ENCODE measurements at regions not wholly inside any gene's neighbourhood (a gene's known extent, or its start where the extent isn't known, plus 50 kb on each side); places are given as distances from the start of the nearest gene placed in this dataset.

GRCh38 chr14:84533181-84533725, 996.7 kb upstream of the FLRT2 start:
- no peak for DNase-seq

GRCh38 chr14:84533791-84534190, 996.2 kb upstream of the FLRT2 start:
- no peak for DNase-seq

- DNase-seq: no peak
These were observed 994.5 kb upstream of the FLRT2 start for GRCh38 chr14:84535484-84535883.

DNA sequence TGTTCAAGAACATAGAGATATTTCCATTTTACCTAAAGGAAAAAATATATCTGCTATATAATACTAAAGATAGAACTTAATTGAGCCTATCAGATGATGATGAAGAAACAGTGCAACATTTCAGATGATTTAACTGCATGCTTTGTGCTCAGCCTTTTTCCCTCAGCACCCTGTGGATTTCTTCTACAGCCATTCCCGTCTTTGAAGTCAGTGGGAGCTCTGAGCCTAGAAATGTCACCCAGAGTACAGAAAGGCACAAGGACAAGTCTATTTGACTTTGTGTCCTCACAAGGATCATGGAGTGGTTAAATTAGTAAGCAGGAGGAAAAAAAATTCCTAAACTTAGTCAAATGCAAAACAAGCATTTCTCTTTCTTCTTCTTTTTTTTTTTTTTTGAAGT, 994.0 kb upstream of the FLRT2 start:
- DNase-seq: no peak

DNA sequence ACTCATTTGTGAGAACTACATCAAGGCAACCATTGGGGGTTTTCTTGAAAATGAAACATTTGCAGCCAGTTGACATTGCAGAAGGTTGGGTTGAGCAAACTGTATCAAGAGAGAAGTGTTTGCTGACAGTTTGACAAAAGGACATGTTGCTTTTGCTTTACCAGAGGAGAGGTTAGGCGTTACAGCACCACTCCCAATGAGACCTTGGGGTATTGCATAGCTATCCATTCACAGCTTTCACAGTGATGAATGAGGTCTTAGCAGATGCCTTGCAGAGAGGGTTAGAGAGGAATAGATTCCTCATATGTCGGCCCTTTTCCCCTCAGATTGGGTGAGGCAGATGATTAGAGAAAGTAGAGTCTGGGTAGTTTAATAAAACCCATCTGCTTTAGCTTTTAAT, 988.9 kb upstream of the FLRT2 start:
- no peak for DNase-seq

DNA sequence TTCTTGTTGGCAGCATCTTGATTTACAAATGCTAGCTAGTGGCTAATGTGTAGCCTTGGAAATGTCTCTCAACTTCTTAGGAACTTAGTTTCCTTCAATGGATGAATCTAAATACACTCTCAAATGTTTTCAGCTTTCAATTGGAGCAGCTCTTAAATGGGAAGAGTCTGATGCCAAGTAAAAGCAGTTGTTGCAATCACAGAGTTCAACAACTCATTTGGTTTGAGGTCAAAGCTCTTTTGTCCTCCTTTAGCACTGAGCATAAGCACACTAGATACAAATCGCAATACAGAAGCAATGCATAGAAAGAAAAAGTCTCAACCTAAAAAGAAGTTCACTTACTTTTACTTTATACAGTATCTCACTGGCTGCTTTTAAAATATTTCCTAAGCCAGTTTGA, 986.1 kb upstream of the FLRT2 start:
- no peak for DNase-seq

DNA sequence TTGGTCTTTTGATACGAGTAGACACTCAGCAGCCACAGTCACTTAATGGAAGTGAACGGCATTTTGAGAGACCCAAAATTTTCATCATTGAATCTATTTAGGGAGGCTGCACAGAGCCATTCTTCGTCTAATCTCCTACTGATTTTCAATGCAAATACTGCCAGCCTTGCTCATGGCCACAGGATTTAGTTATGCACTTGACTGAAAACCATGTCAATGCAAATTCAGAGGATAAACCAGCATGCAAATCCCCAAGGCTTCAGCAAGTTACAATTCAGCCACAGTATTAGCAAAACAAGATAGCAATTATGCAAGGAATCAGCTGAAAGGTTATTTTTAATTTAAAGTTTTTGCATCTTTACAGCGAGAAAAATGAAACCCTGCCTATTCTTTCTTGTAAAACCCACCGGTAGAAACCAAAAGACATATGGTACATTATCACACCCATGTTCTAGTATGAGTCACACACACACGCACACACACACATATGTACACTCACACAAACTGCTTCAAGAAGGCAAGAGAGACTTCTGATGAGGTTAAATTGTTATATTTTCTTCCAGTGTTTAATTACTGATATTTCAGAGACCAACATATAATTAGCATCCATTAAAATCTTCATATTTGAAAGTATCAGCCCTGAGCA, 985.3 kb upstream of the FLRT2 start:
- DNase-seq: no peak

DNA sequence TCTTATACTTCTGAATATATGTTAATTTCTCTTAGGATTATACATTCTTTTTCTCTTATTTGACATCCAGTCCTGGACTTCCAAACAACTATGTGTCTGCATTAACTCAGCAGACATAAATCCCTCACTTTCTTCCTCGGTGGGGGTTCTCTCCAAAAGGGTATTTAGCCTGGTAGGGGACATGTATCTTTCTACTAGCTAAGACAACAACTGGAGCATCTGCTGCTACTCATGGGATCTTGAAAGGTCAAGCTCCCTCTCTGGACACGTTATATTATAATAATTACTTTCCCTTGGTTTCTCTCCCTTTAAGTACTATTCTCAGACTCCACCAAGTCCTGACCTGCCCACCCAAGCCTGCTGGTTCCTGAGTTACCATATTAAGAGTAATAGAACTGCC, 983.7 kb upstream of the FLRT2 start:
- DNase-seq: no peak

GRCh38 chr14:84554136-84554535, 975.8 kb upstream of the FLRT2 start:
- no peak for DNase-seq

- DNase-seq: no peak
These were observed 974.5 kb upstream of the FLRT2 start for GRCh38 chr14:84555493-84555892.

DNA sequence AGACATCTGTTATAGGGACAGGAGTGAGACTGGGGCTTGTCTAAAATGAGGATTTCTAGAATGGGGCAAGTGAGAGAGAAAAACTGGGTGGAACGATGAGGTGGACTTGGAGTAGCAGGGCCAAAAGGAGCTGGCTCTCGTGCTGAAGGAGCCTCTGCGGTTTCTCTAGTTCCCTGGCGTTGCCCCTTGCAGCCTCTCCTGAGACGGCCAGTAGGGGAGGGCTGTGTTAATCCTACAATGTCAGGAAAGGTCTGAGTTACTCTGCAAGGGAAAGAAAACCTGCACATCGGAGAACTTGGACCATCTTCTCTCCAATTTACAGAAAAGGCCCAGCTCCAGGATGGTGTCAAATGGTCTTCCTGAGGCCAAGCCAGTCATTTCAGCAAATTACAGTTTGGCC, 963.8 kb upstream of the FLRT2 start:
- no peak for DNase-seq

- no peak for DNase-seq
These were observed 954.3 kb upstream of the FLRT2 start for GRCh38 chr14:84575681-84576080.

DNA sequence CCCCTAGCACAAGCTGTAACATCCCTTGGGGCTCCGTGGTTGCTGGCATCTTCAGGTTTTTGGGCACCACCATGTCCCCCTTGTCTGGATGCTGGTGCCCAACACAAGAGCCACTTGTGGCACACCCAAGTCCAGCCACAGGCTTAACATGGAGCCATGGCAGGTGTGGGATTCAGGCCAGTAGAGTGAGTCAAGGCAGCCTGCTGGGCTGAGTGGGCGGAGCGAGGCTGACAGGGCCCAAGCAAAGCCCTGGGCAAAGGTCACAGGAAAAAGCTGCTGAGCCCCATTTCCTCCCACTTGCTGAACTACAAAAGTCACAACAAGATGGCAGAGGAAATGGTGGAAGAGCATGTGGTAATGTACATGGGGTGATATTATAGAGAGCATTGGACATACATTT, 950.7 kb upstream of the FLRT2 start:
- no peak for DNase-seq

DNA sequence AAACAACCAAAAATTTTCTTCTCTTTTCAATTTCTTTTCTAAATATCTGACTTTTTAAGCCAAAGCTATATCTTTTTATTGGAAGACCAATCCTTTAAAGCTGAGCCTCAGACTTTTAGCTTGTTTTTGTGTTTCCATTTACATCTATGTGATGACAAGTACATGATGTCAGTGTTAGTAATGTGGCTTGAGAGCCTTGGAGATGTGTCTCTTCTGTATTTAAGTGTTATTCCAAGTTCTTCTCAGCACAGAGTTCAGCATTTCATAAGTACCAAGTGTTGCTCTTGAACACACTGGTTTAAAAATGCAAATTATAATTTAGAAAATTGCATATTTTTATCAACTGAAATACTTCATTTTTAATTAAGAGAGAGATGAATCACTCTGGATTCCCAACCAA, 948.9 kb upstream of the FLRT2 start:
- DNase-seq: no peak

- no peak for DNase-seq
These were observed 945.4 kb upstream of the FLRT2 start for GRCh38 chr14:84584511-84584910.

DNA sequence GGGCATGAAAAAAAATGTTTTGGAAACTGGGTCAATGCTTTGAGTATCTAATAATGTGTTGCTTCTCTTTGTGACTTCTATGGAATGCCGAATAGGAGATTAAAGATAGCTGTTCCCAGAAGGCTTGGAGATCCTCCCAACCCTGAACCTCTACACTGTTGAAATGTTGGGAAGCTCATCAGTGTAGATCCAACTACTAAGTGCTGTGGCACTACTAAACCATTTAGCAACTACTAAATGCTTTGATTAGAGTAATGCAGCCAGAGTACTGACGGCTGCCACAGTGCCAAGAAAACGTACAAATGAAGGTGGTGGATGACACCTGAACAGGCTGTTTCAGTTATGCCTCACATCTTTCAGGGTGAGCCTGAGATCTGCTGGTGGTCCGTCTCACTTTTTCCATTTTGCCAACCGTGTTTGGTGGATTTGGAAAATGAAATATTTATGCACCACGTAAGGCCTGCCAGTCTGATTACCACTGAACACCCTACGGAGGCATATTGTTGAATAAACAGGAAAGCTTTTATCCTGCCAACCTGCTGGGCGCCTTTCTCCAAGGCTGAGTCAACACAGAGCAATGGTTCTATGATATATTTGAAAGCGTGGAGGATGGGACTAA, 938.0 kb upstream of the FLRT2 start:
- no peak for DNase-seq

GRCh38 chr14:84592770-84593169, 937.2 kb upstream of the FLRT2 start:
- no peak for DNase-seq

DNA sequence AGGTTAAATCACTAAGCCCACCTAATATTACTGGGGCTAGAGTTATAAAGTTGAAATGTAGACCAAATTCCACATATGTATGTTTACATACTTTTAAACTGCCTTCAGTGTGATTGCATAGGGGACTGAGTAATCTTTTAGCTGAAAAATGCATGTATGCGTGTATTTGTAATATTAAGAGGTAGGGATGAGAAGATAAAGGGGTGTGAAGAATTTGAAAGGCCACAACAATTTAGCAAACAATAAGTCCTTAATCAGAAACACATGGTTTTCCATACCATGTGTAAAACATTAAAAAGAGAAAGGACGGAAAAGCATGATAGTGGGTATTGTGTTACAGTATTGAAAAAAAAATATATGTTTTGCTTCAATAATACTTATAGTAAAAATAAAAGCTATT, 919.9 kb upstream of the FLRT2 start:
- DNase-seq: no peak

- no peak for DNase-seq
These were observed 907.6 kb upstream of the FLRT2 start for GRCh38 chr14:84622357-84622756.

- no peak for DNase-seq
These were observed 886.5 kb upstream of the FLRT2 start for GRCh38 chr14:84643446-84643845.

- no peak for DNase-seq
These were observed 883.0 kb upstream of the FLRT2 start for GRCh38 chr14:84646786-84647500.

DNA sequence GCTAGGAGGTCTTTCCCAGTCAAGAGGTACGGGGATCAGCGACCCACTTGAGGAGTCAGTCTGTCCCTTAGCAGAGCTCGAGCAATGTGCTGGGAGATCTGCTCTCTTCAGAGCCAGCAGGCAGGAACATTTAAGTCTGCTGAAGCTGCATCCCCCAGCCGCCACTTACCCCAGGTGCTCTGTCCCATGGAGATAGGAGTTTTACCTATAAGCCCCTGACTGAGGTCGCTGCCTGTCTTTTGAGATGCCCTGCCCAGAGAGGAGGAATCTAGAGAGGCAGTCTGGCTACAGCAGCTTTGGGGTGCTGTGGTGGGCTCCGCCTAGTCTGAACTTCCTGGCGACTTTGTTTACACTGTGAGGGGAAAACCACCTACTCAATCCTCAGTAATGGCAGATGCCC, 874.9 kb upstream of the FLRT2 start:
- DNase-seq: no peak

GRCh38 chr14:84657911-84658310, 872.0 kb upstream of the FLRT2 start:
- DNase-seq: no peak

DNA sequence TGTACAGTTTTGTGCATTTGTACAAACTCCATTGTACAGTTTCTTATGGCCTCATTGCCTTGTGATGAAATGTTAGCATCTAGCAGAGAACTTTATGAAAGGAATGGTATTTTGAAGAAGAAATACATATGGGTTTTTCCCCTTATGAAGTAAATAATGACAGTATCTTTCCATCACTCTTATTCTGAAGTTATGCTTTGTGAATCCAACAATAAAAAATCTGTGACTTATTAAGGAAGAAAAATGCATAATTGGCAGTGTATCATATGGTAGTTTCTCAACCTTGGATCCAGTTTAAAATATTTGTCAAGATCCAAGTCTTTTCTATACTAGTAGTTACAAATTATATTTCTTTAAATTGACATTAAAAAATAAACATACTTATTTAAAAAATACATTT, 859.1 kb upstream of the FLRT2 start:
- DNase-seq: no peak
